Muscle of leg (tissue), 3 donors: ENCODE measurements at regions not wholly inside any gene's neighbourhood (a gene's known extent, or its start where the extent isn't known, plus 50 kb on each side); places are given as distances from the start of the nearest gene placed in this dataset.

Experiments used
- DNase-seq: peaks from one replicate; pipeline ENCODE4 v3.0.0; 2013
- H3K27ac ChIP-seq: one replicate; pipeline ENCODE4 v1.5.1; 2013; ENCODE audit warnings: mild to moderate bottlenecking, low read length, control low read depth
- H3K27me3 ChIP-seq: one replicate; pipeline ENCODE4 v1.6.1; 2013; ENCODE audit warnings: low read length; ENCODE audit not compliant: control insufficient read depth, insufficient read depth
- H3K36me3 ChIP-seq: one replicate; pipeline ENCODE4 v1.6.1; 2013; ENCODE audit warnings: low read length; ENCODE audit not compliant: control insufficient read depth, insufficient read depth
- H3K4me1 ChIP-seq: one replicate; pipeline ENCODE4 v1.6.1; 2013; ENCODE audit warnings: low read length; ENCODE audit not compliant: control insufficient read depth, insufficient read depth
- H3K4me3 ChIP-seq: one replicate; pipeline ENCODE4 v1.5.1; 2013; ENCODE audit warnings: low read length, control low read depth
- H3K9me3 ChIP-seq: replicated peaks from 2 replicates; pipeline ENCODE4 v1.6.1; 2013; ENCODE audit warnings: low read depth, low read length; ENCODE audit not compliant: control insufficient read depth
- WGBS: methylation state at CpG from one replicate; pipeline ENCODE4 v1.1.5; 2013; ENCODE audit warnings: missing lambda C conversion rate; ENCODE audit not compliant: insufficient coverage; 5-methylcytosine and 5-hydroxymethylcytosine counted together

DNA sequence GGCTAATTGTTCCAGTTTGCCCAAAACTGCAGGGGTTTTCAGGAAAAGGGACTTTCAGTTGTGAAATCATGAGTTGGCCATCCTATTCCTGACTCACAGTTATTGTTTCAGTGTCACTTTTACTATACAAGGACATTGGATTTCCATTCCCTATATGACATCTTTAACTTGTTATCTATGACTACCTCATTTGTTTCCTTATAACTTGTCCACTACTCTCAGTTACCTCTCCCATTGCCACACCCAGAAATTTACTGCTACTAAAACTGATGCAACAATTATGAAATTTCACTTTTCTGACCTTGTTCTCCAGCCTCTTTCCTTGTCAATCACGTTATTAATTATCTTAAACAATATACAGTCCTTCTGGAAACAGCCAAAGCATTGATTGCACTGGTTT, 116.5 kb upstream of the ZNF804A start:
- Histone ChIP-seq H3K9me3 (no peaks in the 10 kb centered on the region), H3K27me3 (no peaks in the 10 kb centered on the region), H3K27ac (no peak overlapping the region), H3K36me3 (no peaks in the 10 kb centered on the region), H3K4me1 (no peaks in the 10 kb centered on the region), H3K4me3 (no peak overlapping the region)
- DNase-seq = no peak
- WGBS = no CpG with 5 or more reads among the region's 1 CpG

DNA sequence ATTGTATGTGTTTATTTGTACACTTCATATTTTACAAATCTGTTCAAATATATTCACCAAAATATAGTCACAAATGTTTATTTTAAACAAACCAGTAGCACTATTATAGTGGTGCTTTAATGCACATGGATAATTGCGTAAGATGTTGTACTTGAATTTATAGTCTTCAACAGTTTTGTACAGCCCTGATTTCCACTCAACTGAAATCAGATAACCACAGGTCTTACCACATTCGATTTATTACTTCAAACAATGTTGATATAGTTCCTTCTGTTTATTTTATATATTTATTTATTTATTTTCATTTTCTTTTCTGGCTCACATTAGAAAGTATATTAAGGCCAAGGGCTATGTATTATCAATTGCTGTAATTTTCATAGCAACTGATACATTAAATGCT, 99.4 kb upstream of the ZNF804A start:
- no peak for DNase-seq
- WGBS = no CpG with 5 or more reads among the region's 2 CpGs
- H3K9me3 ChIP-seq = no peaks in the 10 kb centered on the region
- H3K4me3 ChIP-seq = no peak overlapping the region
- no peaks in the 10 kb centered on the region for H3K36me3 ChIP-seq
- H3K27me3 ChIP-seq = no peaks in the 10 kb centered on the region
- no peaks in the 10 kb centered on the region for H3K4me1 ChIP-seq
- H3K27ac ChIP-seq = no peak overlapping the region

DNA sequence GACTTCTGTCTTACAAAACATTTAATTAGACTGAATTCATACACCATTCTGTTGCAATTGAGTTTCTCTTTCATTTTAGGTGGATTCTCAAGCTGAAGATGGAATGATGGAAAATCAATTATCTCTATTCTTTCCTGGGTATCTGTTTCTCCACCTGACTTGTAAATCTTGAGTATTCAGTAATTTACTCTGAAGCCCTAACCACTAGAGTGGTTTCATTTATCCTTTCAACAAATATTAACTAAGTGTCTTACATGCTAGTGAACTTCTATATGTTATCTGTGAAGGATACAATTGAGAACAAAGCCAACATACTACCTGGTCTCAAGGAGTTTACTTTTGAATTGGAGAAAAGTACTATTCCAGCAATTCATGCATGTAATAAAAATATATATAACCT, 94.1 kb upstream of the ZNF804A start:
- no peaks in the 10 kb centered on the region for H3K4me1 ChIP-seq

DNA sequence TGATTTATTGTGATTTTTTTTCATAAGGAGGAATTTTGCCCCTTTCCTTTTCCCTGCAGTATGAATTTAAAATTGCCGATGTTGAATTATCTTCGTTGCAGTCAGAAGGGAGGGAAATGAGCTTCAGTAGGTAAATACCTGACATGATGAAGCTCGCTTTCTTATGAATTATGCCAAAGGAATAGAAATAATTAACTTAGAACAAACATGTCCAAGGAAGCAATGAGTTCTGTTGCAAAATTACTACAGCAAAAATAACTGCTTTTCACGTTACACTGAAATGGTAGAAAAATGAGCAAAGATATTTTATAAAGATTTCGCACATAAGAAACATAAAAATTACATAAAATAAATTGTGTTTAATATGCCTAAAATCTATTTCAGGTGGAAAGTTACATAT, 91.1 kb upstream of the ZNF804A start:
- no peak overlapping the region for H3K27ac ChIP-seq
- H3K4me1 ChIP-seq = no peaks in the 10 kb centered on the region
- H3K9me3 ChIP-seq = no peaks in the 10 kb centered on the region
- H3K4me3 ChIP-seq = no peak overlapping the region
- WGBS = no CpG with 5 or more reads among the region's 5 CpGs
- DNase-seq = no peak
- H3K36me3 ChIP-seq = no peaks in the 10 kb centered on the region
- H3K27me3 ChIP-seq = no peaks in the 10 kb centered on the region

More for the DNA sequence above, 94.1 kb upstream of the ZNF804A start:
- no peaks in the 10 kb centered on the region for H3K27me3 ChIP-seq
- no peak overlapping the region for H3K4me3 ChIP-seq
- DNase-seq = no peak
- no peak overlapping the region for H3K27ac ChIP-seq
- no peaks in the 10 kb centered on the region for H3K9me3 ChIP-seq
- no peaks in the 10 kb centered on the region for H3K36me3 ChIP-seq

DNA sequence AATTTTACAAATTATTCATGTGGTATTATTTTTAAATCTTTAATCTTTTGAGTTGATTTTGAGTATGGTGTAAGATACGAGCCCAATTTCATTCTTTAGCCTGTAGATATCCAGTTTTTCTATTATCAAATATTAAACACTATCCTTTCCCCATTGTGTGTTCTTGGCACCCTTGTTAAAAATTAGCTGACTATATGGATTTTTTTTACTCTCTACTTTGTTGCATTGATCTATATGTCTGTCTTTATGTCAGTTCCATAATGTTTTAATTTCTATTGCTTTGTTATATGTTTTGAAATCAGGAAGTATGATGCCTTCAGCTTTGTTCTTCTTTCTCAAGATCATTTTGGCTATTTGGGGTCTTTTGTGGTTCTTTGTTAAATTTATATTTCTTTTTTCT, 80.9 kb upstream of the ZNF804A start:
- Histone ChIP-seq H3K27me3 (no peaks in the 10 kb centered on the region), H3K27ac (no peak overlapping the region), H3K36me3 (no peaks in the 10 kb centered on the region), H3K4me3 (no peak overlapping the region), H3K9me3 (no peaks in the 10 kb centered on the region), H3K4me1 (no peaks in the 10 kb centered on the region)
- no CpG with 5 or more reads among the region's 1 CpG for WGBS
- no peak for DNase-seq

DNA sequence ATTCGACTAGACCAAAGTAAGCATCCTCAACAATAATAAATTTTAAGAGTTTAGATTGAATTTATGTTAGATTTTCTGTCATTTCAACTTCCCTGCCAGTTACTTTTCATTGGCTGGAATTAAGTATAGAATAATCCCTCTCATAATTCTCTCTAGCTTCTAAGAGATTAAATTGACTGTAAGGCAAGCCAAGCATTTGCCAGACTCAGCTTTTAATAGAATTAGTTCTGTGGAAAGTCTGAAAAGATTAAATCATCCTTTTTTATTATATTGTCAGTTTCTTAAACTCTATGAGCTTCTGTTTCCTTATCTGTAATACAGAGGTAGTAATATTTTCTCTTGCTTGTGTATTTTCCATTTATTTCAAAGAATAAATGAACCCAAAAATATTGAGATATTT, 77.9 kb upstream of the ZNF804A start:
- DNase-seq = no peak
- no CpG with 5 or more reads among the region's 1 CpG for WGBS
- Histone ChIP-seq H3K9me3 (no peaks in the 10 kb centered on the region), H3K4me3 (no peak overlapping the region), H3K27ac (no peak overlapping the region), H3K36me3 (no peaks in the 10 kb centered on the region), H3K27me3 (no peaks in the 10 kb centered on the region), H3K4me1 (no peaks in the 10 kb centered on the region)

DNA sequence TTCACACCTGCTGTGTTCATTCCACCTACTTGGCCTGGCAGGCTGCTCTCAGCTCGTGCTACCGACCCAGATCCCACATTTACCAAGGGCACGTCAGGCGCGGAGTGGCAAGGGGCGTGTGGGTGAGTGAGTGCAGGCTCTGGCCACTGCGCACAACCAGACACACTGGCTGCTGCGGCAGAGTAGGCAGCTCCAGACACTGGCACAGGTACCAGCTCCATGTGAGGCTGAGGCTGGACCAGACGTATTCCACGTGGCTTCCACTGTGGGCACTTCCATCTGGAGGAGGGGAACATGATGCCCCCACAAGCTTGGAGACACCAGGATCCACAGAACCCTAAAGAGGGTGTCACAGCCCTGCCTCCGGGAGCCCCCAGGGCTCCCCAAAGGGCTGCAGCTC, 74.6 kb upstream of the ZNF804A start:
- H3K9me3 ChIP-seq = peaks cover 11% of the 10 kb centered on the region
- H3K36me3 ChIP-seq = no peaks in the 10 kb centered on the region
- H3K4me3 ChIP-seq = no peak overlapping the region
- H3K27me3 ChIP-seq = no peaks in the 10 kb centered on the region
- no peak overlapping the region for H3K27ac ChIP-seq
- H3K4me1 ChIP-seq = no peaks in the 10 kb centered on the region
- DNase-seq = no peak
- 92% methylated on average over 11 of the region's 11 CpGs for WGBS

DNA sequence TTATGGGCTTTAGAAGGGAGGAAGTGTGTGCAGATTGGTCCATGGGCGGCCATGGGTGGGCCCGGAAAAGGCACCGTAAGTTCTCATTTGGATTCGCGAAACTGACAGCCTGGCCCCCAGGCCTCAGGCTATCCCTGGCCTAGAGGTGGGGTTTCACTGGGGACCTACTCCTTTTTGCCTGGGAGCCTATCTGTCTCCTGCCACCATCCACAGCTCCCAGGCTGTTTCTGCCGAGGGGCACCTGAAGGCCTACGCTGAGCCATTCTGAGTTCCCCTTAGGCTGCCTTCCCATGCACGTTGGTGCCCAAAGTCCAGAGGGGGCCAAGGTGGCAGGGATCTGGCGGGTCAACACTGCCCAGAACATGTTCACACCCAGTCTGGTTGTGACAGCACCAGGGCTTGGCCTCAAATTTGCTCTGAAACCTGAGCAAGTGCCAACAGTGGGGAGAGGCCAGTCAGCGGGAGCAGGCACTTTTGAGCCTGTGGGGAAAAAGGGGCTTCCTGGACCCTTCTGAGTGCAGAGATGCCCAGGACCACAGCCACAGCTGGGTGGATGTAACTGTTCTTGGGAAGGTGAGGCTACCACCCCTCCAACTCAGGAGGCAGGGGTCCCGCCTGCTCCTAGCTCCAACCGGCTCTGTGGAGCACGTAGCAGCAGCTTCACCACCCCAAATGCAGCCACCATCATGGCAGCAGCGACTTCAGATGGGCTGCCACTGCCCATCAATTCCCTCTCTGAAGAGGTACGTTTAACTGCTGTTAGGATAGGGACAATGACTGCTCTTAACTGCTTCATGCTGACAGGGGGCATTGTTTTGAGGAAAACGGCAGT, 73.6 kb upstream of the ZNF804A start:
- H3K4me3 ChIP-seq = no peak overlapping the region
- WGBS = 87% methylated on average over 14 of the region's 16 CpGs
- no peaks in the 10 kb centered on the region for H3K27me3 ChIP-seq
- no peaks in the 10 kb centered on the region for H3K4me1 ChIP-seq
- no peaks in the 10 kb centered on the region for H3K36me3 ChIP-seq
- peaks cover 17% of the 10 kb centered on the region for H3K9me3 ChIP-seq
- DNase-seq = no peak
- H3K27ac ChIP-seq = no peak overlapping the region

DNA sequence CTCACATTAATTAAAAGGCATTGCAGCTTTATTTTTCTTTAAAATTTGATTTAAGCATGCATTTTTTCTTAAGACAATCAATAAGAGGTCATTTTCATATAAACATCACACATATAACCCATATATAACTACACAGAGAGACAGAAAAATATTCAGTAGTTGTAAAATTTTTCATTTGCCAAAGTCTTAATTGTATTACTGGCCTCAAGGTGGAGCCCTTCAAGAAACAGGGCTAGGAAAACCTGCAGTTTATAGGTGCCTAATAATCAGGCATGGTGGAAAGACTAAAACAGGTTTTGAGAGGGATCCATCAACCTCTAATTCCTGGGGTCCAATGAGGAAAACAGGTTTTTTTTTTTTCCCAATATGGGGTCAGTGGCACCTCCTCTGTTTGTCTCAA, 71.3 kb upstream of the ZNF804A start:
- H3K4me1 ChIP-seq = no peaks in the 10 kb centered on the region
- H3K36me3 ChIP-seq = no peaks in the 10 kb centered on the region
- no peak for DNase-seq
- no peak overlapping the region for H3K27ac ChIP-seq
- H3K27me3 ChIP-seq = no peaks in the 10 kb centered on the region
- no peak overlapping the region for H3K4me3 ChIP-seq
- H3K9me3 ChIP-seq = peaks cover 19% of the 10 kb centered on the region

DNA sequence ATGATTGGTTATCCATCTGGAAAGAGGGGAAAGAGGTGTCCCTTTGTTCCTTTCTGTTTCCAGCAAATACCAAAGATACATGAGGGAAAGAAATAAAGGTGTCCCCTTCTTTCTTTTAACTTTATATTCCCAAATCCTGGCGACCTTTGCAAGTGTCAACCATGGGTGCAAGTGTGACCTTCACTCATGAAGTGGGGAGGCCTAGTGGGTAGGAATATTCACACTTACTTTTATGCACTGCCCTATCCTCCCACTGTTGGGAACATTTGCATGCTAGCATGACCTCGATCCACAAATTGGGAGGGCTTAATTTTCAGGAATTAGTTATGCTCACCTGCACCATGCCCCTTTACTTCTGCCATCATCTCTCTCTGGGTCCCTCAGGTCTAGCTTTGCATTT, 70.2 kb upstream of the ZNF804A start:
- WGBS = 63% methylated on average over 1 of the region's 2 CpGs
- H3K4me1 ChIP-seq = no peaks in the 10 kb centered on the region
- H3K4me3 ChIP-seq = no peak overlapping the region
- H3K27me3 ChIP-seq = no peaks in the 10 kb centered on the region
- H3K36me3 ChIP-seq = no peaks in the 10 kb centered on the region
- DNase-seq = no peak
- H3K9me3 ChIP-seq = peaks cover 19% of the 10 kb centered on the region
- H3K27ac ChIP-seq = no peak overlapping the region

DNA sequence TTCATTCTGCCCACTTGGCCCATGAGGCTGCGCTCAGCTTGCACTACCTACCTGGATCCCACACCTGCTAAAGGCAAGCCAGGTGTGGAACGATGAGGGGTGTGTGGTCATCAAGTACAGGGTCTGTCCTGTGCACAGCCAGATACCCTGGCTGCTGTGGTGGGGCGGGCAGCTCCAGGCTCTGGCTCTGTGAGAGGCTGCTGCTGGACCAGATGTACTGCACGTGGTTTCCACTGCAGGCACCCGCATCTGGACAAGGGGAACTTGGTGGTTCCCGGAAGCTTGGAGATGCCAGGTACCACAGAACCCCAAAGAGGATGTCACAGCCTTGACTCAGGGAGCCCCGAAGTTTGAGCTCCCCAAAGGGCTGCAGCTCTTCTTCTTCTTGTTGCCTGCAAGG, 68.1 kb upstream of the ZNF804A start:
- WGBS = 85% methylated on average over 6 of the region's 7 CpGs
- no peaks in the 10 kb centered on the region for H3K4me1 ChIP-seq
- no peaks in the 10 kb centered on the region for H3K27me3 ChIP-seq
- H3K4me3 ChIP-seq = no peak overlapping the region
- no peak overlapping the region for H3K27ac ChIP-seq
- DNase-seq = no peak
- peaks cover 19% of the 10 kb centered on the region for H3K9me3 ChIP-seq
- no peaks in the 10 kb centered on the region for H3K36me3 ChIP-seq
